ENCODE measurements at regions not wholly inside any gene's neighbourhood (a gene's known extent, or its start where the extent isn't known, plus 50 kb on each side); places are given as distances from the start of the nearest gene placed in this dataset.
"Not testable (repeated sequence)": the region's sequence is repeated elsewhere in the genome, so short reads cannot be mapped to it uniquely, and the experiment has no call there.

DNA sequence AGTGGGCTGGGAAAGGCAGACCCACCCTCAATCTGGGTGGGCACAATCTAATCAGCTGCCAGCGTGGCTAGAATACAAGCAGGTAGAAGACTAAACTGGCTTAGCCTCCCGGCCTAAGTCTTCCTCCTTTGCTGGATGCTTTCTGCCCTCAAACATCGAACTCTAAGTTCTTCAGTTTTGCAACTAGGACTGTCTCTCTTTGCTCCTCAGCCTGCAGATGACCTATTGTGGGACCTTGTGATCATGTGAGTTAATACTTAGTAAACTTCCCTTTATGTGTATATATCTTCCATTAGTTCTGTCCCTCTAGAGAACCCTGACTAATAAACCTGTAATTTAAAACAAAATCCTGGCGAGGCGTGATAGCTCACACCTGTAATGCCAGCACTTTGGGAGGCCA lies 51.8 kb upstream of the SLC39A8 start:
- H3K4me3 ChIP-seq (ENCODE audit: low read depth, low read length); DNase-seq (ENCODE audit: low read depth): not testable (repeated sequence)

DNA sequence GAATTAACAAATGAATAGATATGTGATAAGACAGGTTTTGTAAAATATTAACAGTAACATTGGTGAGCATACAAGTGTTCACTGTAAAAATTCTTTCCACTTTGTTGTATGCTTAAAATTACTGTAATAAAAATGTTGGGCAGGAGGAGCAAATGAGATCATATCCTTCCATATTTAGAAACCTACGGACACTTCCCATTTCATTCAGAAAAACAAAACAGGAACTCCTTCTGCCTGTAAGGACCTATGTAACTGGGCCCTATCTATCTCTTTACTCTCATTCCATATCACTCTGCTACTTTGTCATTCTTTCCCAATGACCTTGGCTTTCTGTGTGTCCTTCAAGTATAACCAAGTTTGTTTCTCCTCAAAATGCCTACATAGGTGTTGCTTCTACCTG lies 53.7 kb upstream of the SLC39A8 start:
- no peak for DNase-seq (ENCODE audit: low read depth)
- no peak overlapping the region for H3K4me3 ChIP-seq (ENCODE audit: low read depth, low read length)
- TF ChIP-seq, protein P1, sequence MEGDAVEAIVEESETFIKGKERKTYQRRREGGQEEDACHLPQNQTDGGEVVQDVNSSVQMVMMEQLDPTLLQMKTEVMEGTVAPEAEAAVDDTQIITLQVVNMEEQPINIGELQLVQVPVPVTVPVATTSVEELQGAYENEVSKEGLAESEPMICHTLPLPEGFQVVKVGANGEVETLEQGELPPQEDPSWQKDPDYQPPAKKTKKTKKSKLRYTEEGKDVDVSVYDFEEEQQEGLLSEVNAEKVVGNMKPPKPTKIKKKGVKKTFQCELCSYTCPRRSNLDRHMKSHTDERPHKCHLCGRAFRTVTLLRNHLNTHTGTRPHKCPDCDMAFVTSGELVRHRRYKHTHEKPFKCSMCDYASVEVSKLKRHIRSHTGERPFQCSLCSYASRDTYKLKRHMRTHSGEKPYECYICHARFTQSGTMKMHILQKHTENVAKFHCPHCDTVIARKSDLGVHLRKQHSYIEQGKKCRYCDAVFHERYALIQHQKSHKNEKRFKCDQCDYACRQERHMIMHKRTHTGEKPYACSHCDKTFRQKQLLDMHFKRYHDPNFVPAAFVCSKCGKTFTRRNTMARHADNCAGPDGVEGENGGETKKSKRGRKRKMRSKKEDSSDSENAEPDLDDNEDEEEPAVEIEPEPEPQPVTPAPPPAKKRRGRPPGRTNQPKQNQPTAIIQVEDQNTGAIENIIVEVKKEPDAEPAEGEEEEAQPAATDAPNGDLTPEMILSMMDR (IDR thresholded peaks at IDR 0.05; ENCODE audit: insufficient read depth, low read depth, low read length, missing control alignments), result no peak

DNA sequence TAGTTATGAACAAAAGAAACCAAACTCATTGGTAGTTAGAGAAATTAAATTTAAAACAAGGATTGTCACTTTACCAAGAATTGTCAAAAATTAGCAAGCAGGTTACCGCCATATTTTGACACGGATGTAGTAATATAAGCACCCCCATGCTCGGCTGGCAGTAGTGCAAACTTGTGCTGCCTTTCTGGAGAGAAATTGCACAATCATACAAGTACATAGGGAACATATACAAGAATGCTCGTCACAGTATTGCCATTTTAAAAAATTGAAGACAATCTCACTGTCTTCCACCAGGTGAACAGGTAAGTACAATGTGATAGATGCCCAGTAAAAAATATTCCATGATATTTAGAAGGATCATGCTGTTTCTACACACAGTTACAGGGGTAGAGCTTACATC lies 55.6 kb upstream of the SLC39A8 start:
- TF ChIP-seq, protein P1 (IDR thresholded peaks at IDR 0.05; ENCODE audit: insufficient read depth, low read depth, low read length, missing control alignments), result no peak
- no peak for DNase-seq (ENCODE audit: low read depth)
- no peak overlapping the region for H3K4me3 ChIP-seq (ENCODE audit: low read depth, low read length)

DNA sequence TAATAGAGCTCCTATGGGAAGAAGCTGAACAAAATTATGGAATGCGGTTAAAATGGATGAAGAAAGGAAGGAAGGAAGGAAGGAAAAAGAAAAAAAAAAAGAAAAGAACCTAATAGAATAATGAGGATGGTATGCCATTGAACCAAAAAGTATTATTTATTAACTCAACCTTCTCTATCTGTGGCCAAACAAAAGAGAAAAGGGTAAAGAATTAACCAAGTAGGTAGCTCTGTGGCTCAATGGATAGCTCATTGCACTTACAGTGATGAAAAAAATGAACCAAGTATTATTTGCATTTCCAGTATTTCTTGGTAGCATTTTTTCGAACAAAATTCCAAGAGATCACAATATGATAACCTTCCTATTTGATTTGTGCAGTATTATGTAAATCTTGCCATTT lies 56.9 kb upstream of the SLC39A8 start:
- DNase-seq (ENCODE audit: low read depth), result no peak

DNA sequence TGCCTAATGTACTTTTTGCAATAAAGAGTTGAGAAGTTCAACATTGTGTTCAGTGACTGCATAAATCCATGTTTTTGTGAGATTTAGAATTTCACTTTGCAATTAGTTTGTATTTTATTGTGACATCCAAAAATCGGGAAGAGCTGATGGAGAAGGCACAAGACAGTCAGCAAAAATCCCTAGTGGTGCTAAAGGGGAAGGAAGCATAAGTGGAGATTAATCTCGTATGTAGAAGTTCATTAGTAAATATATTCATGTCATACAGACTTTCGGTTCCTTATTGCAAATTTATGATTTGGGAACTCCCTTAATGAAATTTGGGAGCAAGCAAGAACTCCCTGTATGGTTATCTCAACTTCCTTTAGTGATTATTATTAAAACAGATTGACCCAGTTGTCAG lies 57.8 kb upstream of the SLC39A8 start:
- no peak overlapping the region for H3K4me3 ChIP-seq (ENCODE audit: low read depth, low read length)
- TF ChIP-seq, protein P1 (IDR thresholded peaks at IDR 0.05; ENCODE audit: insufficient read depth, low read depth, low read length, missing control alignments), result no peak
- no peak for DNase-seq (ENCODE audit: low read depth)

More for the DNA sequence above, 56.9 kb upstream of the SLC39A8 start:
- no peak overlapping the region for H3K4me3 ChIP-seq (ENCODE audit: low read depth, low read length)
- TF ChIP-seq, protein P1 (IDR thresholded peaks at IDR 0.05; ENCODE audit: insufficient read depth, low read depth, low read length, missing control alignments), result no peak

DNA sequence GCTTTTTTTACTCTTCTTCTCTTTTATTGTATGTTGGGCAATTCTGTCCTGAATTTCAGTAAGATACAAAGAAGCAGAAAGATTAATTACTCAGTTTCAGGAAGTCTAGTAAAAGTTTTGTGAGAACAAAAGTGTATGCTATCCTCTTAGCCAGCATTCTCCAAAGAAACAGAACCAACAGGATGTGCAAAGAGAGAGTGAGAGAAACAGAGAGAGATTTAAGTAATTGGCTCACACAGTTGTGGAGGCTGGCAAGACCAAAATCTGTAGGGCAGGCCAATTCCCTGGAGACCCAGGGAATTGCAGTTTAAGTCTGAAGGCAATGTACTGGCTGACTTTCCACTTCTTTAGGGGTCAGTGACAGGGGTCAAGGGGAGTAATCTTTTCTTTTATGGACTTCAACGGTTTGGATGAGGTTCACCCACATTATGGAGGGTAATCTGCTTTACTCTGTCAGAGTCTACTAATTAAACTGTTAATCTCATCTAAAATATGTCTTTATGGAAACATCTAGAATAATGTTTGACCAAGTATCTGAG lies 59.2 kb upstream of the SLC39A8 start:
- no peak overlapping the region for H3K4me3 ChIP-seq (ENCODE audit: low read depth, low read length)
- no peak for DNase-seq (ENCODE audit: low read depth)
- TF ChIP-seq, protein P1 (IDR thresholded peaks at IDR 0.05; ENCODE audit: insufficient read depth, low read depth, low read length, missing control alignments), result no peak

DNA sequence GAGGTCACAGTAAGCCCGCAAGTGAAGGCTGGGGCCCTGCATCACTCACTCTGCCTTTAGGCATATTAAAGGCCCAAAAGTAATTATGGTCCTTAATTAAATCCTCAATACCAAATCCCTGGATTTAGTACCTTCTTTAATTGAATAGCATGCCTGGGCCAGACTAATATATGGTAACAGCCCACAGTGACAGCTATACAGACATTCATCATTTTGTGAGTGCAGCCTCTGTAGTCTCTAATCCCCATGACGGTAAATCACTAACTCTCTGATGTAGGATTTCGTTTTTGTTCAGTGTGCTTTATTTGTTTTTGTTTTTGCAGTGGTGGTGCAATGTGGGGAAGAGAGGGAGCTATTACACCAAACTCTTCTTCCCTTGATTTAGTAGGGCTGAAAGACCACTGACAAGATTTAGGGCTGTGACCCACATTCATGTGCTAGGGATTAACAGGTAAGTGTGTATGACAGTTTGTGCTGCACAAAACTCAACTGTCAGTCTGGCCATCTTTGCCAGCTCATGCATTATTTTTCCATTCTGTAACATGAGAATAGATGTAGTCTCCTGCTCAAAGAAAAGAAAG lies 60.6 kb upstream of the SLC39A8 start:
- no peak overlapping the region for H3K4me3 ChIP-seq (ENCODE audit: low read depth, low read length)
- TF ChIP-seq, protein P1 (IDR thresholded peaks at IDR 0.05; ENCODE audit: insufficient read depth, low read depth, low read length, missing control alignments), result no peak
- no peak for DNase-seq (ENCODE audit: low read depth)

DNA sequence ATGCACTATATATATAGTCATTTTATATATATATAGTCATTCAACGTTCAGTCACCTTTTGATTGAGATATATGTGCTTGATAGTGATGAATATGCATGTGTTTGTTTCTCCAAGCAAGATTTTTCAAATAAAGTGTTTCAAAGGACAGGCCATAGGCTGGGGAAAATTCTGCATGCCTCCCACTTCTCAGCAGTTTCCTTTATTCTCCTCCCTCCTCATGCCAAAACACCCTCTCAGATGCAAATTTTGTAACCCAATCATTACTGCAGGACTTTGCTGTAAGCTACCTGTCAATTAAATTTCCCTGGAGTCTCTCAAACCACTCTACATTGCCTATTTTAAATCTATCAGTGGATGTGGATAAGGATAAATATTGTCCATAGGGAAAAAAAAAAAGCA lies 65.6 kb upstream of the SLC39A8 start:
- DNase-seq (ENCODE audit: low read depth); H3K4me3 ChIP-seq (ENCODE audit: low read depth, low read length): not testable (repeated sequence)
